Spleen (tissue), 11 donors: ENCODE measurements at regions not wholly inside any gene's neighbourhood (a gene's known extent, or its start where the extent isn't known, plus 50 kb on each side); places are given as distances from the start of the nearest gene placed in this dataset.

Experiments
- DNase-seq: peaks from one replicate; pipeline ENCODE4 v3.0.0-alpha.2; 2020
- H3K27ac ChIP-seq, 8 donors: fragments of 200-600 bp; sonication (generic) in 7 of 8; 1 replicate in 4 of 8; 2 replicates in 4 of 8; pipeline versions ENCODE4 v1.5.0 to v1.8.0; 2016 to 2021; ENCODE audit warnings: inconsistent platforms in 4 of 8, mild to moderate bottlenecking in 4 of 8, moderate library complexity in 1 of 8
- H3K27me3 ChIP-seq, 7 donors: fragments of 200-600 bp; sonication (generic) in 6 of 7; replicated peaks in 1 of 7; 1 replicate in 4 of 7; 2 replicates in 3 of 7; pipeline versions ENCODE4 v1.5.0 to v1.8.0; 2016 to 2021; ENCODE audit warnings: inconsistent platforms in 3 of 7, mild to moderate bottlenecking in 1 of 7
- H3K36me3 ChIP-seq, 6 donors: fragments of 200-600 bp; sonication (generic) in 5 of 6; 1 replicate in 4 of 6; 2 replicates in 2 of 6; pipeline versions ENCODE4 v1.5.0 to v1.8.0; 2016 to 2021; ENCODE audit warnings: inconsistent platforms in 2 of 6
- H3K4me1 ChIP-seq, 6 donors: fragments of 200-600 bp; sonication (generic) in 5 of 6; 1 replicate in 3 of 6; 2 replicates in 3 of 6; pipeline versions ENCODE4 v1.5.0 to v1.8.0; 2016 to 2021; ENCODE audit warnings: inconsistent platforms in 3 of 6
- H3K4me3 ChIP-seq, 8 donors: fragments of 200-600 bp; sonication (generic) in 7 of 8; 1 replicate in 4 of 8; 2 replicates in 4 of 8; pipeline versions ENCODE4 v1.5.0 to v1.8.0; 2016 to 2021; ENCODE audit warnings: inconsistent platforms in 4 of 8, mild to moderate bottlenecking in 4 of 8, moderate library complexity in 2 of 8
- H3K9me3 ChIP-seq, 8 donors: fragments of 200-600 bp; sonication (generic) in 7 of 8; 1 replicate in 4 of 8; 2 replicates in 4 of 8; pipeline versions ENCODE4 v1.5.0 to v1.8.0; 2016 to 2021; ENCODE audit warnings: inconsistent platforms in 4 of 8
- POLR2A ChIP-seq, 3 donors: fragments of 450-650 bp; IDR thresholded peaks; one replicate each; pipeline ENCODE4 v1.5.1; 2017; ENCODE audit warnings: antibody characterized with exemption in 3 of 3, mild to moderate bottlenecking in 1 of 3
- POLR2AphosphoS5 ChIP-seq, 3 donors: sonication (generic); formaldehyde crosslinking; IDR thresholded peaks; one replicate each; pipeline ENCODE4 v1.5.1; 2017; ENCODE audit warnings: antibody characterized with exemption in 3 of 3
- WGBS, 5 donors: extraction: QIAGEN DNeasy Blood & Tissue Kit in 3 of 5; methylation state at CpG; one replicate each; pipeline versions ENCODE4 v1.1.5 to v1.1.7; 2013 to 2018; 5-methylcytosine and 5-hydroxymethylcytosine counted together
- intact Hi-C: fragments of 100-400 bp; cut with DNase I; formaldehyde crosslinking; loops from one replicate; pipeline ENCODE4 v1.15.0; 2023; ENCODE audit warnings: low total_unique reads
- TF ChIP-seq, protein P1 (sequence below), 11 experiments: fragments of 200-600 bp in 7 of 11; fragments of 450-650 bp in 4 of 11; sonication (generic) in 4 of 11; IDR thresholded peaks in 8 of 11; conservative IDR thresholded peaks in 3 of 11; 1 replicate in 7 of 11; 2 replicates in 4 of 11; pipeline versions ENCODE4 v1.4.0 to v1.8.0; 2016 to 2021; ENCODE audit warnings: antibody characterized with exemption in 11 of 11, inconsistent platforms in 4 of 11, mild to moderate bottlenecking in 1 of 11
- donor health status: healthy with polysubstance abuse.
- donor health status: DM: no; HTN: no; CAD: no; lungs with moderate emphysema.
- donor health status: DM: no; HTN: no; CAD: no.
- donor health status: Bipolar disorder and iron deficiency.
- donor health status: healthy.
- donor health status: DM: no; HTN: no; CAD: no.
- donor health status: DM: yes; HTN: yes; CAD: no.

GRCh38 chr5:107302441-107302840 lies 368.3 kb downstream of the EFNA5 start:
- 86 to 97% (median 90%) methylated on average over 3 of the region's 3 CpGs for WGBS, 5 donors
- TF ChIP-seq POLR2A (IDR thresholded peaks at IDR 0.05) (no peak), POLR2AphosphoS5 (IDR thresholded peaks at IDR 0.05) (no peak)
- TF ChIP-seq, protein P1, sequence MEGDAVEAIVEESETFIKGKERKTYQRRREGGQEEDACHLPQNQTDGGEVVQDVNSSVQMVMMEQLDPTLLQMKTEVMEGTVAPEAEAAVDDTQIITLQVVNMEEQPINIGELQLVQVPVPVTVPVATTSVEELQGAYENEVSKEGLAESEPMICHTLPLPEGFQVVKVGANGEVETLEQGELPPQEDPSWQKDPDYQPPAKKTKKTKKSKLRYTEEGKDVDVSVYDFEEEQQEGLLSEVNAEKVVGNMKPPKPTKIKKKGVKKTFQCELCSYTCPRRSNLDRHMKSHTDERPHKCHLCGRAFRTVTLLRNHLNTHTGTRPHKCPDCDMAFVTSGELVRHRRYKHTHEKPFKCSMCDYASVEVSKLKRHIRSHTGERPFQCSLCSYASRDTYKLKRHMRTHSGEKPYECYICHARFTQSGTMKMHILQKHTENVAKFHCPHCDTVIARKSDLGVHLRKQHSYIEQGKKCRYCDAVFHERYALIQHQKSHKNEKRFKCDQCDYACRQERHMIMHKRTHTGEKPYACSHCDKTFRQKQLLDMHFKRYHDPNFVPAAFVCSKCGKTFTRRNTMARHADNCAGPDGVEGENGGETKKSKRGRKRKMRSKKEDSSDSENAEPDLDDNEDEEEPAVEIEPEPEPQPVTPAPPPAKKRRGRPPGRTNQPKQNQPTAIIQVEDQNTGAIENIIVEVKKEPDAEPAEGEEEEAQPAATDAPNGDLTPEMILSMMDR (IDR thresholded peaks at IDR 0.05 in 8 of 11, conservative IDR thresholded peaks at IDR 0.05 in 3 of 11) = no peak
- Histone ChIP-seq H3K4me3 (no peak overlapping the region), H3K36me3 (no peaks in the 10 kb centered on the region), H3K27me3 (no peaks in the 10 kb centered on the region), H3K27ac (no peak overlapping the region), H3K4me1 (no peaks in the 10 kb centered on the region), H3K9me3 (no peaks in the 10 kb centered on the region)
- intact Hi-C loops = no loop called here
- DNase-seq = no peak

DNA sequence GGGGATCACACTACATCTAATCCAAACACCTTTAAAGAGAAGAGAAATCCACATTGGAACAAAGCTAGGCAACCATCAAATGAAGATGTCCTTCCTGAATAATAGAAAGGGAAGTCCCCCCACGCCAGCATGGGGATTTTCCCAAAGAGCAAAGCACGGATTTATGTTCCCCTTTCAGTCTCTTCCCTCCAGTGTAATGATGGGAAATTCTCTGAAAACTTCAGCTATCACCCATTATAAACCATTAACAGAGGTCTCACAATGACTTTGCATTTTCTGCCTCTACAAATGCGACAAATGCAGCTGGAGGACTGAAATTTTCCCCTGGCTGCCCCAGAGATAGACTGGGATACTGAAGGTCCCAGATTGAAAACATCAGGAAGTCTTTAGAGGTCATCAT lies 368.7 kb downstream of the EFNA5 start:
- 51 to 73% (median 61%) methylated on average over 3 of the region's 3 CpGs for WGBS, 5 donors
- Histone ChIP-seq H3K27ac (no peak overlapping the region), H3K4me3 (no peak overlapping the region), H3K27me3 (no peaks in the 10 kb centered on the region), H3K4me1 (no peaks in the 10 kb centered on the region), H3K36me3 (no peaks in the 10 kb centered on the region), H3K9me3 (no peaks in the 10 kb centered on the region)
- DNase-seq = no peak
- no peak for TF ChIP-seq POLR2A (IDR thresholded peaks at IDR 0.05)
- TF ChIP-seq, protein P1 (IDR thresholded peaks at IDR 0.05 in 8 of 11, conservative IDR thresholded peaks at IDR 0.05 in 3 of 11) = no peak
- no peak for TF ChIP-seq POLR2AphosphoS5 (IDR thresholded peaks at IDR 0.05)
- intact Hi-C loops = no loop called here

GRCh38 chr5:107300721-107301327 lies 369.9 kb downstream of the EFNA5 start:
- WGBS, 5 donors = 68 to 90% (median 76%) methylated on average over 5 of the region's 5 CpGs
- Histone ChIP-seq H3K27me3 (no peaks in the 10 kb centered on the region), H3K36me3 (no peaks in the 10 kb centered on the region), H3K27ac (no peak overlapping the region), H3K9me3 (no peaks in the 10 kb centered on the region), H3K4me1 (peaks cover 0 to 8% (median 0%) of the 10 kb centered on the region in 6 donors), H3K4me3 (no peak overlapping the region)
- no peak for DNase-seq
- intact Hi-C loops = no loop called here
- no peak for TF ChIP-seq POLR2AphosphoS5 (IDR thresholded peaks at IDR 0.05)
- no peak for TF ChIP-seq POLR2A (IDR thresholded peaks at IDR 0.05)
- TF ChIP-seq, protein P1 (IDR thresholded peaks at IDR 0.05 in 8 of 11, conservative IDR thresholded peaks at IDR 0.05 in 3 of 11) = no peak

DNA sequence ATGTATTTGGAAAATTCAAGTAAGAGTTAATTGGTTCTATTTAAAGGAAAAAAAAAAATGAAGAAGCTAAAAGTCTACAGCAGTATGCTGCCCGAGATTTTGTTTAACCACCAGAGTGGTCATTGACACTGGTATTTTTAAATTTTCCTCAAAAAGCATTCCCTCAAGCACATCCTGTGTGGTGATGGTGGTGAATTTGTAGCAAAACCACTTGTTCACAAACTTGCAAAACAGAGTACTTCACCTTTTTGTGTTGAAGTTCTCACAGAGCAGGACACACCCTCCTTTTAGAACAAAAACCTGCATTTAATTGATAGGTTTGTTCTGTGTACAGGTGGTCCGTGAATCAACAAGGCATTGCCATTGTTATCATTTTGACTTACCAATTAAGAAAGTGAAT lies 374.2 kb downstream of the EFNA5 start:
- Histone ChIP-seq H3K36me3 (no peaks in the 10 kb centered on the region), H3K9me3 (no peaks in the 10 kb centered on the region), H3K4me1 (peaks cover 5 to 27% (median 13%) of the 10 kb centered on the region in 6 donors), H3K27ac (no peak overlapping the region), H3K27me3 (no peaks in the 10 kb centered on the region), H3K4me3 (no peak overlapping the region)
- TF ChIP-seq, protein P1 (IDR thresholded peaks at IDR 0.05 in 8 of 11, conservative IDR thresholded peaks at IDR 0.05 in 3 of 11) = no peak
- TF ChIP-seq POLR2AphosphoS5 (IDR thresholded peaks at IDR 0.05) (no peak), POLR2A (IDR thresholded peaks at IDR 0.05) (no peak)
- 43 to 53% (median 46%) methylated on average over 2 of the region's 2 CpGs for WGBS, 5 donors
- intact Hi-C loops = no loop called here
- no peak for DNase-seq
